ENCODE measurements at regions not wholly inside any gene's neighbourhood (a gene's known extent, or its start where the extent isn't known, plus 50 kb on each side); places are given as distances from the start of the nearest gene placed in this dataset.
"Not testable (repeated sequence)": the region's sequence is repeated elsewhere in the genome, so short reads cannot be mapped to it uniquely, and the experiment has no call there.

GRCh38 chr6:85130743-85131142, 319.1 kb upstream of the NT5E start:
- TF ChIP-seq POLR2A (IDR thresholded peaks at IDR 0.05; ENCODE audit: low read depth, low read length): no peak
- FAIRE-seq: no peak
- no peak for DNase-seq (ENCODE audit: insufficient read length, low spot score)

- DNase-seq (ENCODE audit: insufficient read length, low spot score) (no peak), FAIRE-seq (no peak)
- TF ChIP-seq POLR2A (IDR thresholded peaks at IDR 0.05; ENCODE audit: low read depth, low read length): no peak
Measured at GRCh38 chr6:85129881-85130280, 320.0 kb upstream of the NT5E start.

- no peak for TF ChIP-seq POLR2A (IDR thresholded peaks at IDR 0.05; ENCODE audit: low read depth, low read length)
- no peak for FAIRE-seq
- DNase-seq (ENCODE audit: insufficient read length, low spot score): no peak
Measured at GRCh38 chr6:85128781-85129180, 321.1 kb upstream of the NT5E start.

- not testable (repeated sequence) for DNase-seq (ENCODE audit: insufficient read length, low spot score); FAIRE-seq
Measured at GRCh38 chr6:85128256-85128655, 321.6 kb upstream of the NT5E start.

- DNase-seq (ENCODE audit: insufficient read length, low spot score): no peak
- no peak for TF ChIP-seq POLR2A (IDR thresholded peaks at IDR 0.05; ENCODE audit: low read depth, low read length)
- FAIRE-seq: no peak
Measured at GRCh38 chr6:85127696-85128243, 322.1 kb upstream of the NT5E start.

GRCh38 chr6:85127168-85127498, 322.8 kb upstream of the NT5E start:
- DNase-seq (ENCODE audit: insufficient read length, low spot score): no peak

GRCh38 chr6:85126485-85127167, 323.3 kb upstream of the NT5E start:
- DNase-seq (ENCODE audit: insufficient read length, low spot score): peak; percentile 35
- FAIRE-seq: peak; percentile 83
- no peak for TF ChIP-seq POLR2A (IDR thresholded peaks at IDR 0.05; ENCODE audit: low read depth, low read length)

More at GRCh38 chr6:85127168-85127498, 322.8 kb upstream of the NT5E start:
- TF ChIP-seq POLR2A (IDR thresholded peaks at IDR 0.05; ENCODE audit: low read depth, low read length): no peak
- FAIRE-seq: no peak

GRCh38 chr6:85125526-85125925, 324.4 kb upstream of the NT5E start:
- FAIRE-seq (no peak), DNase-seq (ENCODE audit: insufficient read length, low spot score) (no peak)
- TF ChIP-seq POLR2A (IDR thresholded peaks at IDR 0.05; ENCODE audit: low read depth, low read length): no peak

GRCh38 chr6:85124472-85125354, 325.2 kb upstream of the NT5E start:
- TF ChIP-seq POLR2A (IDR thresholded peaks at IDR 0.05; ENCODE audit: low read depth, low read length): no peak
- DNase-seq (ENCODE audit: insufficient read length, low spot score) (no peak), FAIRE-seq (no peak)

GRCh38 chr6:85121158-85121557, 328.7 kb upstream of the NT5E start:
- no peak for DNase-seq (ENCODE audit: insufficient read length, low spot score)
- no peak for FAIRE-seq

GRCh38 chr6:85118652-85119235, 331.1 kb upstream of the NT5E start:
- FAIRE-seq (no peak), DNase-seq (ENCODE audit: insufficient read length, low spot score) (no peak)
- no peak for TF ChIP-seq POLR2A (IDR thresholded peaks at IDR 0.05; ENCODE audit: low read depth, low read length)

More at GRCh38 chr6:85121158-85121557, 328.7 kb upstream of the NT5E start:
- TF ChIP-seq POLR2A (IDR thresholded peaks at IDR 0.05; ENCODE audit: low read depth, low read length): no peak

GRCh38 chr6:85118233-85118632, 331.6 kb upstream of the NT5E start:
- TF ChIP-seq POLR2A (IDR thresholded peaks at IDR 0.05; ENCODE audit: low read depth, low read length): no peak
- DNase-seq (ENCODE audit: insufficient read length, low spot score): no peak

GRCh38 chr6:85116475-85116874, 333.4 kb upstream of the NT5E start:
- FAIRE-seq (no peak), DNase-seq (ENCODE audit: insufficient read length, low spot score) (no peak)
- no peak for TF ChIP-seq POLR2A (IDR thresholded peaks at IDR 0.05; ENCODE audit: low read depth, low read length)

More at GRCh38 chr6:85118233-85118632, 331.6 kb upstream of the NT5E start:
- no peak for FAIRE-seq

GRCh38 chr6:85115876-85116275, 334.0 kb upstream of the NT5E start:
- no peak for DNase-seq (ENCODE audit: insufficient read length, low spot score)
- no peak for FAIRE-seq
- no peak for TF ChIP-seq POLR2A (IDR thresholded peaks at IDR 0.05; ENCODE audit: low read depth, low read length)

All from H54 (cell line).